ENCODE measurements at regions not wholly inside any gene's neighbourhood (a gene's known extent, or its start where the extent isn't known, plus 50 kb on each side); places are given as distances from the start of the nearest gene placed in this dataset.

DNA sequence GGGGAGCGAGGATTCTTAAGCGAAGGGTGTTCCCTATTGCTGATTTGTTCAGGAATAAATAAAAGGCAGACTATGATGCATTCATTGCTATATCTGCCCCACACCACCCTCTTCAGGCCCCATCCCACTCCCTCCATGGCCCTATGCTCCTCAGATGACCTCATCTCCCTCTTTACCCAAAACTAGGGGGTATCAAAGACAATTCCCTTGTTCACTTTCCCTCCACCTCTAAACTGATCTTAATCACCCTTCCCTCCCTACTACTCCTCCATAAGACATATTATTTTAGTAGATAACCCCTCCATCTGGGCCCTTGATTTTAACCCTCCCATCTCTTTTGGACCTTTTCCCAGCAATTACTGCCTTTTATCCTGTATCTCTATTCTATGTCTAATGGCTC is 434.9 kb upstream of the RUNX1 start:
- WGBS (ENCODE audit: insufficient coverage): no CpG with 5 or more reads among the region's 2 CpGs
- Mint-ChIP-seq H3K27me3 (ENCODE audit: low read depth in 3 of 3) (peaks cover 0 to 5% (median 5%) of the 10 kb centered on the region in 3 donors), H3K4me3 (no peak overlapping the region)

DNA sequence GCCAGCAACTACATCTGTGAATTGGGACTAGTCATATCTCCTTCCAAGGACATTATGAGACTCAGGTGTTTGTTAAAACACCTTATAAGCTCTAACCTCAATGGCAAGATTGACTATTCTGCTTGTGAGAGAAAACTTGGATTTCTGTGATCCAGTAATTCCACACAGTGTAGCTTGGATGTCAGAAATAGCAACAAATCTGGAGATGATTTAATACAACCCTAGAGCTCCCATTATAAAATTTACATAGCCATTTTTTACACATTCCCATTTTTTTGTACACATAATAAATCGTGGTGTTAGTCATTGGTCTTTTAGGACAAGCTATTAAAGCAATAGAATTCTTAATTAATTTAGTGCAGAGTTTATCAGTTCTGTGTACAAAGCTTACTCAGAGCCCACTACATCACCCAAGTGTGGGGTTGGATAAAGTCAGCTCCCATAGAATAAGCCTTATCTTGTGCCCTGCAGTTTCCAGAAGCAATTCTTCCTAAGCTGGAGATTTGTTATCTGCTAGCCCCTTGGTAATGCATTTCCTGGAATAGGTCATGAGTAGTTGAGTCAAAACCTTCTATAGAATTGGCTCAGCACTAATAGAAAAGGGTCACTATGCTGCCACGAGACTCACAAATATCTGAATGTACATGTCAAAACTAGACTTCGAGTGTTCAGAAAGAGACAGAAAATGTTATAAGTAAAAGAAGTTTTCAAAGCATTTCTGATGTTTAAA is 434.0 kb upstream of the RUNX1 start:
- Histone ChIP-seq H3K36me3 (replicated peaks in 1 of 2; ENCODE audit: control insufficient read depth in 1 of 2, insufficient read depth in 2 of 2, low read length in 2 of 2) (no peaks in the 10 kb centered on the region), H3K9ac (ENCODE audit: insufficient read depth, low read length, poor library complexity, severe bottlenecking) (no peak overlapping the region), H3K79me2 (ENCODE audit: insufficient read depth, low read length) (no peaks in the 10 kb centered on the region), H2AFZ (ENCODE audit: insufficient read depth, low read depth, low read length, poor library complexity, severe bottlenecking) (no peak overlapping the region), H4K20me1 (ENCODE audit: insufficient read depth, low read length) (no peaks in the 10 kb centered on the region), H3K4me3 (replicated peaks in 1 of 3; ENCODE audit: low read depth in 2 of 3, low read length in 3 of 3) (no peak overlapping the region), H3K4me1 (ENCODE audit: control insufficient read depth in 1 of 2, insufficient read depth in 2 of 2, low read length in 2 of 2) (peaks cover 11% of the 10 kb centered on the region in 2 donors), H3K27ac (ENCODE audit: low read depth in 1 of 2, low read length in 2 of 2) (no peak overlapping the region), H3K27me3 (ENCODE audit: control insufficient read depth in 2 of 2, insufficient read depth in 2 of 2, low read length in 2 of 2) (no peaks in the 10 kb centered on the region), H3K9me3 (replicated peaks in 1 of 2; ENCODE audit: control insufficient read depth in 1 of 2, insufficient read depth in 1 of 2, low read length in 2 of 2) (no peaks in the 10 kb centered on the region), H3K4me2 (replicated peaks; ENCODE audit: extremely low read depth, low read length, poor library complexity, severe bottlenecking) (no peak overlapping the region)
- peaks cover 0 to 5% (median 4%) of the 10 kb centered on the region in 3 donors for H3K27me3 Mint-ChIP-seq (ENCODE audit: low read depth in 3 of 3)
- peaks cover 11% of the 10 kb centered on the region for H3K4me1 Mint-ChIP-seq
- H3K27ac Mint-ChIP-seq: no peak overlapping the region
- H3K36me3 Mint-ChIP-seq: no peaks in the 10 kb centered on the region
- intact Hi-C loops (cut with micrococcal nuclease): no loop called here
- no CpG with 5 or more reads among the region's 3 CpGs for WGBS (ENCODE audit: insufficient coverage)
- H3K9me3 Mint-ChIP-seq: peaks cover 0 to 7% (median 2%) of the 10 kb centered on the region in 7 donors
- TF ChIP-seq, protein P1, sequence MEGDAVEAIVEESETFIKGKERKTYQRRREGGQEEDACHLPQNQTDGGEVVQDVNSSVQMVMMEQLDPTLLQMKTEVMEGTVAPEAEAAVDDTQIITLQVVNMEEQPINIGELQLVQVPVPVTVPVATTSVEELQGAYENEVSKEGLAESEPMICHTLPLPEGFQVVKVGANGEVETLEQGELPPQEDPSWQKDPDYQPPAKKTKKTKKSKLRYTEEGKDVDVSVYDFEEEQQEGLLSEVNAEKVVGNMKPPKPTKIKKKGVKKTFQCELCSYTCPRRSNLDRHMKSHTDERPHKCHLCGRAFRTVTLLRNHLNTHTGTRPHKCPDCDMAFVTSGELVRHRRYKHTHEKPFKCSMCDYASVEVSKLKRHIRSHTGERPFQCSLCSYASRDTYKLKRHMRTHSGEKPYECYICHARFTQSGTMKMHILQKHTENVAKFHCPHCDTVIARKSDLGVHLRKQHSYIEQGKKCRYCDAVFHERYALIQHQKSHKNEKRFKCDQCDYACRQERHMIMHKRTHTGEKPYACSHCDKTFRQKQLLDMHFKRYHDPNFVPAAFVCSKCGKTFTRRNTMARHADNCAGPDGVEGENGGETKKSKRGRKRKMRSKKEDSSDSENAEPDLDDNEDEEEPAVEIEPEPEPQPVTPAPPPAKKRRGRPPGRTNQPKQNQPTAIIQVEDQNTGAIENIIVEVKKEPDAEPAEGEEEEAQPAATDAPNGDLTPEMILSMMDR (IDR thresholded peaks at IDR 0.05): no peak
- no peak overlapping the region for H3K4me3 Mint-ChIP-seq
- no peak for DNase-seq

More for the DNA sequence above, 434.9 kb upstream of the RUNX1 start:
- Mint-ChIP-seq H3K36me3 (no peaks in the 10 kb centered on the region), H3K4me1 (peaks cover 3% of the 10 kb centered on the region), H3K27ac (no peak overlapping the region), H3K9me3 (peaks cover 0 to 7% (median 2%) of the 10 kb centered on the region in 7 donors)
- Histone ChIP-seq H3K9me3 (replicated peaks in 1 of 2; ENCODE audit: control insufficient read depth in 1 of 2, insufficient read depth in 1 of 2, low read length in 2 of 2) (no peaks in the 10 kb centered on the region), H3K36me3 (replicated peaks in 1 of 2; ENCODE audit: control insufficient read depth in 1 of 2, insufficient read depth in 2 of 2, low read length in 2 of 2) (no peaks in the 10 kb centered on the region), H3K4me1 (ENCODE audit: control insufficient read depth in 1 of 2, insufficient read depth in 2 of 2, low read length in 2 of 2) (peaks cover 1 to 2% of the 10 kb centered on the region in 2 donors), H3K9ac (ENCODE audit: insufficient read depth, low read length, poor library complexity, severe bottlenecking) (no peak overlapping the region), H4K20me1 (ENCODE audit: insufficient read depth, low read length) (no peaks in the 10 kb centered on the region), H3K4me2 (replicated peaks; ENCODE audit: extremely low read depth, low read length, poor library complexity, severe bottlenecking) (no peak overlapping the region), H3K79me2 (ENCODE audit: insufficient read depth, low read length) (no peaks in the 10 kb centered on the region), H2AFZ (ENCODE audit: insufficient read depth, low read depth, low read length, poor library complexity, severe bottlenecking) (no peak overlapping the region), H3K27me3 (ENCODE audit: control insufficient read depth in 2 of 2, insufficient read depth in 2 of 2, low read length in 2 of 2) (no peaks in the 10 kb centered on the region), H3K27ac (ENCODE audit: low read depth in 1 of 2, low read length in 2 of 2) (no peak overlapping the region), H3K4me3 (replicated peaks in 1 of 3; ENCODE audit: low read depth in 2 of 3, low read length in 3 of 3) (no peak overlapping the region)
- intact Hi-C loops (cut with micrococcal nuclease): no loop called here
- TF ChIP-seq, protein P1 (IDR thresholded peaks at IDR 0.05): no peak
- DNase-seq: no peak

Measured in CD14-positive monocyte (primary cell).